ENCODE measurements at regions not wholly inside any gene's neighbourhood (a gene's known extent, or its start where the extent isn't known, plus 50 kb on each side); places are given as distances from the start of the nearest gene placed in this dataset.
"Not testable (repeated sequence)": the region's sequence is repeated elsewhere in the genome, so short reads cannot be mapped to it uniquely, and the experiment has no call there.

GRCh38 chr12:126021675-126022074 is 956.4 kb downstream of the AACS start:
- FAIRE-seq (no peak), DNase-seq (ENCODE audit: low spot score in 2 of 2) (no peak)

GRCh38 chr12:126027825-126028224 is 962.6 kb downstream of the AACS start:
- FAIRE-seq (no peak), DNase-seq (ENCODE audit: low spot score in 2 of 2) (no peak)

- no peak for FAIRE-seq
- DNase-seq (ENCODE audit: low spot score in 2 of 2) = no peak
These were observed 965.3 kb downstream of the AACS start for GRCh38 chr12:126030573-126030972.

GRCh38 chr12:126033751-126034150 is 968.5 kb downstream of the AACS start:
- DNase-seq (ENCODE audit: low spot score in 2 of 2) (no peak), FAIRE-seq (no peak)

- no peak for DNase-seq (ENCODE audit: low spot score in 2 of 2)
- FAIRE-seq = no peak
These were observed 971.1 kb downstream of the AACS start for GRCh38 chr12:126036348-126036747.

- FAIRE-seq (no peak), DNase-seq (ENCODE audit: low spot score in 2 of 2) (no peak)
These were observed 973.2 kb downstream of the AACS start for GRCh38 chr12:126038434-126038833.

- FAIRE-seq = no peak
- DNase-seq (ENCODE audit: low spot score in 2 of 2) = no peak
These were observed 975.1 kb downstream of the AACS start for GRCh38 chr12:126040307-126040706.

GRCh38 chr12:126042286-126042685 is 977.1 kb downstream of the AACS start:
- FAIRE-seq = no peak
- DNase-seq (ENCODE audit: low spot score in 2 of 2) = no peak

- DNase-seq (ENCODE audit: low spot score in 2 of 2); FAIRE-seq: not testable (repeated sequence)
These were observed 984.3 kb downstream of the AACS start for GRCh38 chr12:126049501-126049900.

- no peak for DNase-seq (ENCODE audit: low spot score in 2 of 2)
- FAIRE-seq = no peak
These were observed 986.4 kb downstream of the AACS start for GRCh38 chr12:126051611-126052107.

- FAIRE-seq (no peak), DNase-seq (ENCODE audit: low spot score in 2 of 2) (no peak)
These were observed 990.3 kb downstream of the AACS start for GRCh38 chr12:126055521-126055920.

- DNase-seq (ENCODE audit: low spot score in 2 of 2) = no peak
- FAIRE-seq = no peak
These were observed 996.5 kb downstream of the AACS start for GRCh38 chr12:126061777-126062176.

GRCh38 chr12:126064028-126064427 is 998.8 kb downstream of the AACS start:
- FAIRE-seq = no peak
- no peak for DNase-seq (ENCODE audit: low spot score in 2 of 2)

GRCh38 chr12:126067626-126068329 is 1002.5 kb downstream of the AACS start:
- no peak for FAIRE-seq
- no peak for DNase-seq (ENCODE audit: low spot score in 2 of 2)

- DNase-seq (ENCODE audit: low spot score in 2 of 2) (no peak), FAIRE-seq (no peak)
These were observed 1004.4 kb downstream of the AACS start for GRCh38 chr12:126069549-126070165.

- FAIRE-seq (no peak), DNase-seq (ENCODE audit: low spot score in 2 of 2) (no peak)
These were observed 1011.3 kb downstream of the AACS start for GRCh38 chr12:126076515-126076914.

GRCh38 chr12:126083926-126084325 is 1018.7 kb downstream of the AACS start:
- DNase-seq (ENCODE audit: low spot score in 2 of 2) = no peak
- FAIRE-seq = no peak

- DNase-seq (ENCODE audit: low spot score in 2 of 2) (no peak), FAIRE-seq (no peak)
These were observed 1019.2 kb downstream of the AACS start for GRCh38 chr12:126084480-126084879.

- FAIRE-seq = no peak
- DNase-seq (ENCODE audit: low spot score in 2 of 2) = no peak
These were observed 1021.0 kb downstream of the AACS start for GRCh38 chr12:126086242-126086641.

- DNase-seq (ENCODE audit: low spot score in 2 of 2) (no peak), FAIRE-seq (no peak)
These were observed 1022.5 kb downstream of the AACS start for GRCh38 chr12:126087692-126088091.

- DNase-seq (ENCODE audit: low spot score in 2 of 2) = peak in 1 of 2 donors; percentile 6
- FAIRE-seq = no peak
These were observed 1028.7 kb downstream of the AACS start for GRCh38 chr12:126093908-126094307.

Data from frontal cortex (tissue), 3 donors.